ENCODE measurements at regions not wholly inside any gene's neighbourhood (a gene's known extent, or its start where the extent isn't known, plus 50 kb on each side); places are given as distances from the start of the nearest gene placed in this dataset.

DNA sequence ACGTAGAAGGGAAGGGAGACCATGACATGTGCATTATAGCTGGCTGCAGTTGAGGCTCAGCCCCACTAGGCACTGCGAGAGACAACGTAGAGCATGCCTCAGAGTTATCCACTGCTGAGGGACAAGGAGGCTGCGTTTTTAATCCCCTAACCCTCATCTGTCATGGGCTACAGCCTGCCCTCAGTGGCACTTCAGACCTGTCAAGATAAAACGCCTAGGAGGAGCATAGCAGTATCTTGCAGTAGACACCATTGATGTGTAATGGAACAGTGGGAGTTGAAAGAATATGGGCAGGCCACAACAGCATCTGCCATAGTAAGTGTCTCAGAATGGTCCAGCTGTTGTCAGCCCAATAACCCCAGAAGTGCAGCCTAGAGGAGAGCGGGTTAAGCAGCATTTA is 307.0 kb upstream of the PTBP2 start:
- Histone ChIP-seq H3K9me3 (ENCODE audit: insufficient read depth, low read length) (no peaks in the 10 kb centered on the region), H3K36me3 (replicated peaks; ENCODE audit: low read depth, low read length) (no peaks in the 10 kb centered on the region), H3K4me3 (ENCODE audit: low read length) (no peak overlapping the region), H4K20me1 (ENCODE audit: insufficient read depth, low read length) (no peaks in the 10 kb centered on the region), H2AFZ (ENCODE audit: low read depth, low read length) (no peak overlapping the region), H3K4me1 (ENCODE audit: low read length) (peaks cover 32% of the 10 kb centered on the region), H3K4me2 (ENCODE audit: low read length) (no peak overlapping the region), H3K27ac (ENCODE audit: low read length) (no peak overlapping the region), H3K27me3 (ENCODE audit: low read depth, low read length) (0 out of 2 replicates have a peak, but pooled peaks cover 4% of the 10 kb centered on the region), H3K9ac (ENCODE audit: low read length) (no peak overlapping the region), H3K79me2 (ENCODE audit: low read length) (no peaks in the 10 kb centered on the region)
- no peak for TF ChIP-seq EZH2phosphoT487 (IDR thresholded peaks at IDR 0.05; ENCODE audit: low read depth)
- TF ChIP-seq, protein P1, sequence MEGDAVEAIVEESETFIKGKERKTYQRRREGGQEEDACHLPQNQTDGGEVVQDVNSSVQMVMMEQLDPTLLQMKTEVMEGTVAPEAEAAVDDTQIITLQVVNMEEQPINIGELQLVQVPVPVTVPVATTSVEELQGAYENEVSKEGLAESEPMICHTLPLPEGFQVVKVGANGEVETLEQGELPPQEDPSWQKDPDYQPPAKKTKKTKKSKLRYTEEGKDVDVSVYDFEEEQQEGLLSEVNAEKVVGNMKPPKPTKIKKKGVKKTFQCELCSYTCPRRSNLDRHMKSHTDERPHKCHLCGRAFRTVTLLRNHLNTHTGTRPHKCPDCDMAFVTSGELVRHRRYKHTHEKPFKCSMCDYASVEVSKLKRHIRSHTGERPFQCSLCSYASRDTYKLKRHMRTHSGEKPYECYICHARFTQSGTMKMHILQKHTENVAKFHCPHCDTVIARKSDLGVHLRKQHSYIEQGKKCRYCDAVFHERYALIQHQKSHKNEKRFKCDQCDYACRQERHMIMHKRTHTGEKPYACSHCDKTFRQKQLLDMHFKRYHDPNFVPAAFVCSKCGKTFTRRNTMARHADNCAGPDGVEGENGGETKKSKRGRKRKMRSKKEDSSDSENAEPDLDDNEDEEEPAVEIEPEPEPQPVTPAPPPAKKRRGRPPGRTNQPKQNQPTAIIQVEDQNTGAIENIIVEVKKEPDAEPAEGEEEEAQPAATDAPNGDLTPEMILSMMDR (IDR thresholded peaks at IDR 0.05; ENCODE audit: low read depth, low read length): no peak

DNA sequence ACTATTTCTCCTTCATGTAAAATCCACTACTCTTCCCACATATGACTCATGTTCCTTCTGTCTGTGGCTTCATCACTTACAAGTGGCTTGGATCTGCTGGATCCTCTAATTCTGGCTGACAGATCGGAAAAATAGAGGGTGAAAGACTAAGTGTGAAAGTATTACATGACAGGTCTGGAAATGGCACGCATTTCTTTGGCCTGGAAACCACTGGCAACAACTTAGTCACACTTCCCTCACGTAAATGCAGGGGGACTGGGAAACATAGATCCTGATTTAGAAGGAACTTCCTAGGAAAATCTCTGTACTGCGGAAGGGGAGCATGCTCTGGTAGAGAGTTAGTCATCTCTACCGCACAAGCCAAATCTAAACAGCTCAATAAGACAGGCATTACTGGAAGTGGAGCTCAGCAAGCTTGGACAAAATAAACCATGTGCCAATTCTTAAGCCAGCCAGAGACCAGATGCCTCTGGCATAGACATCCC is 305.4 kb upstream of the PTBP2 start:
- H3K36me3 ChIP-seq (replicated peaks; ENCODE audit: low read depth, low read length): no peaks in the 10 kb centered on the region
- TF ChIP-seq, protein P1 (IDR thresholded peaks at IDR 0.05; ENCODE audit: low read depth, low read length): no peak
- no peak for TF ChIP-seq EZH2phosphoT487 (IDR thresholded peaks at IDR 0.05; ENCODE audit: low read depth)
- H3K4me1 ChIP-seq (ENCODE audit: low read length): peaks cover 32% of the 10 kb centered on the region
- peak overlapping the region; percentile 11; the same call in 1 of the 2 replicates for H3K4me3 ChIP-seq (ENCODE audit: low read length)
- H3K4me2 ChIP-seq (ENCODE audit: low read length): peak overlapping the region; percentile 62
- no peak overlapping the region for H2AFZ ChIP-seq (ENCODE audit: low read depth, low read length)
- no peak overlapping the region; the same call in 1 of the 2 replicates for H3K9ac ChIP-seq (ENCODE audit: low read length)
- H4K20me1 ChIP-seq (ENCODE audit: insufficient read depth, low read length): no peaks in the 10 kb centered on the region
- H3K79me2 ChIP-seq (ENCODE audit: low read length): no peaks in the 10 kb centered on the region
- H3K27ac ChIP-seq (ENCODE audit: low read length): no peak overlapping the region
- H3K9me3 ChIP-seq (ENCODE audit: insufficient read depth, low read length): no peaks in the 10 kb centered on the region
- 0 out of 2 replicates have a peak, but pooled peaks cover 4% of the 10 kb centered on the region for H3K27me3 ChIP-seq (ENCODE audit: low read depth, low read length)

DNA sequence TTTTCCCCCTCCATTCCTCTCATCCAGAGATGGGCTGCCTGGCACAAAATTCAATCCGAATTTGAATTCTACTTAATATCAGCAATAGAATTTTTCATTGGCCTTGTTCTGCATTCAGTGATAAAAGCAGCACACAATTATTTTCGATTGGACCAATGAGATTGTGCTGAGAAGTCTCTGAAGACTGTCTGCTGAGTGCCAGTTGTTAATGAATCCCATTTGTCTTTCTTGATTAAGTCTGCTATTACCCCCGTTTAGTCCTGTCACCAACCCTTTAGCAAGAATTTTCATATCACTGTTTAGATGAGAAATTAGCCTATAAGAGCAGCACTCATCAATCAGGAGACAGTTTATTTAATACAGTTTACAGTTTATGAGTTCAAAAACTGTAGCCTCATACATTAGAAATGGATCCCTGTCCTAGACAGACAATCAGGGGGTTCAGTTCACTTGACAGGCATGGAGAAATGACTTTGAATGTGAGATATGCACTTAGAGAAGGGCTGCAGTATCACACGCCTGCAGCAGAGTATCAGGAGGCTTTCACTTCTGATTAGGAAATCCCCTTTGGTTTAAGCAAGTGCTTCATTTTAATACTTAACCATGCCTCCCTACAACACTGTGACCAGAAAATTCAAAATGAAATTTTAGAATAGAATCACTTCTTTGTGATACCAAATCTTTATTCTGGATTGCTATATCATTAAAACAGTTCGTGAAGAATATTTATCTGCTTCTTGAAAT is 304.7 kb upstream of the PTBP2 start:
- no peaks in the 10 kb centered on the region for H3K9me3 ChIP-seq (ENCODE audit: insufficient read depth, low read length)
- peak overlapping the region; percentile 15; the same call in 1 of the 2 replicates for H3K9ac ChIP-seq (ENCODE audit: low read length)
- H3K4me3 ChIP-seq (ENCODE audit: low read length): peak overlapping the region; percentile 48
- peak overlapping the region; percentile 72 for H3K4me2 ChIP-seq (ENCODE audit: low read length)
- no peaks in the 10 kb centered on the region for H3K79me2 ChIP-seq (ENCODE audit: low read length)
- H4K20me1 ChIP-seq (ENCODE audit: insufficient read depth, low read length): no peaks in the 10 kb centered on the region
- H3K36me3 ChIP-seq (replicated peaks; ENCODE audit: low read depth, low read length): no peaks in the 10 kb centered on the region
- TF ChIP-seq, protein P1 (IDR thresholded peaks at IDR 0.05; ENCODE audit: low read depth, low read length): no peak
- no peak for TF ChIP-seq EZH2phosphoT487 (IDR thresholded peaks at IDR 0.05; ENCODE audit: low read depth)
- H3K4me1 ChIP-seq (ENCODE audit: low read length): peaks cover 32% of the 10 kb centered on the region
- H3K27me3 ChIP-seq (ENCODE audit: low read depth, low read length): 0 out of 2 replicates have a peak, but pooled peaks cover 4% of the 10 kb centered on the region
- H2AFZ ChIP-seq (ENCODE audit: low read depth, low read length): no peak overlapping the region
- peak overlapping the region; percentile 46 for H3K27ac ChIP-seq (ENCODE audit: low read length)

DNA sequence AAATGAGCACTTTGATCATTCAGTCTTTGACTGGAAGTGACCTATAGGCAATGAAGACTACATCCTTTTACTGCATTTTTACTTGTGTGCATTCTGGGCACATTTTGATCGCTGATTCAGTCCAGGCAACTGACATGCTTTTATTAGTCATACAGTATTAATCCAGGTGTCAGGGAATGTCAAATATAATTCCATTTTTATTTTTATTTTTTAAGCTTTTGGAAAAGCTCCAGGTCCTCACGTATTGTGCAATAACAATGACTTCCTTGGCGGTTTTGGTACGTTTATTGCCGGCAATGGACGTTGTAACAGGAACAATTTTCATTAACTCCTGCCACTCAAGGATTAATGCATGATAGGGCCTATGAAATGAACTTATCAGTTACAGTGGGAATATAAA is 302.6 kb upstream of the PTBP2 start:
- Histone ChIP-seq H3K4me2 (ENCODE audit: low read length) (no peak overlapping the region), H3K9me3 (ENCODE audit: insufficient read depth, low read length) (no peaks in the 10 kb centered on the region), H3K4me3 (ENCODE audit: low read length) (no peak overlapping the region), H2AFZ (ENCODE audit: low read depth, low read length) (no peak overlapping the region), H3K4me1 (ENCODE audit: low read length) (peaks cover 32% of the 10 kb centered on the region), H3K27ac (ENCODE audit: low read length) (no peak overlapping the region), H3K79me2 (ENCODE audit: low read length) (no peaks in the 10 kb centered on the region), H3K36me3 (replicated peaks; ENCODE audit: low read depth, low read length) (no peaks in the 10 kb centered on the region), H4K20me1 (ENCODE audit: insufficient read depth, low read length) (no peaks in the 10 kb centered on the region), H3K27me3 (ENCODE audit: low read depth, low read length) (no peaks in the 10 kb centered on the region), H3K9ac (ENCODE audit: low read length) (no peak overlapping the region)
- TF ChIP-seq, protein P1 (IDR thresholded peaks at IDR 0.05; ENCODE audit: low read depth, low read length): no peak
- TF ChIP-seq EZH2phosphoT487 (IDR thresholded peaks at IDR 0.05; ENCODE audit: low read depth): no peak
